Psoas muscle (tissue), 7 donors: ENCODE measurements at regions not wholly inside any gene's neighbourhood (a gene's known extent, or its start where the extent isn't known, plus 50 kb on each side); places are given as distances from the start of the nearest gene placed in this dataset.

Experiments used
- ATAC-seq, 4 donors: fragments of 200-7000 bp; cut with Tn5 transposase; one replicate each; pipeline ENCODE4 v1.9.1; 2020; ENCODE audit warnings: moderate library complexity in 3 of 4, mild to moderate bottlenecking in 2 of 4
- DNase-seq, 2 donors: peaks; one replicate each; pipeline ENCODE4 v3.0.0-alpha.2; 2020
- H3K27ac ChIP-seq: fragments of 200-600 bp; one replicate; pipeline ENCODE4 v1.8.0; 2022
- H3K27me3 ChIP-seq, 3 donors: fragments of 200-600 bp in 1 of 3; one replicate each; pipeline versions ENCODE4 v1.6.1 to v1.8.0; 2013 to 2022; ENCODE audit warnings: low read length in 2 of 3, mild to moderate bottlenecking in 2 of 3, moderate library complexity in 1 of 3; ENCODE audit not compliant: insufficient read depth in 3 of 3
- H3K36me3 ChIP-seq, 2 donors: fragments of 200-600 bp in 1 of 2; one replicate each; pipeline versions ENCODE4 v1.6.1 to v1.8.0; 2013 to 2022; ENCODE audit warnings: low read depth in 1 of 2, mild to moderate bottlenecking in 1 of 2, moderate library complexity in 1 of 2; ENCODE audit not compliant: insufficient read depth in 1 of 2
- H3K4me1 ChIP-seq: fragments of 200-600 bp; one replicate; pipeline ENCODE4 v1.8.0; 2022
- H3K4me3 ChIP-seq: fragments of 200-600 bp; one replicate; pipeline ENCODE4 v1.8.0; 2022; ENCODE audit warnings: mild to moderate bottlenecking
- H3K9me3 ChIP-seq: fragments of 200-600 bp; one replicate; pipeline ENCODE4 v1.8.0; 2022
- WGBS, 3 donors: extraction: QIAGEN DNeasy Blood & Tissue Kit; methylation state at CpG; one replicate each; pipeline versions ENCODE4 v1.1.6 to v1.1.7; 2013; 5-methylcytosine and 5-hydroxymethylcytosine counted together
- intact Hi-C, 2 donors: fragments of 100-400 bp; cut with DNase I; formaldehyde crosslinking; loops; one replicate each; pipeline versions ENCODE4 v1.11.0 to v1.14.2; 2022
- TF ChIP-seq, protein P1 (sequence below): fragments of 200-600 bp; IDR thresholded peaks from one replicate; pipeline ENCODE4 v1.8.0; 2022; ENCODE audit warnings: antibody characterized with exemption
- donor health status: healthy with polysubstance abuse.
- donor health status: DM: no; HTN: no; CAD: no; lungs with moderate emphysema.
- donor health status: Bipolar disorder and iron deficiency.
- donor health status: healthy.
- donor health status: DM: yes; HTN: yes; CAD: no.
- donor health status: DM: no; HTN: no; CAD: no.
- donor health status: DM: yes; HTN: yes; CAD: no.

DNA sequence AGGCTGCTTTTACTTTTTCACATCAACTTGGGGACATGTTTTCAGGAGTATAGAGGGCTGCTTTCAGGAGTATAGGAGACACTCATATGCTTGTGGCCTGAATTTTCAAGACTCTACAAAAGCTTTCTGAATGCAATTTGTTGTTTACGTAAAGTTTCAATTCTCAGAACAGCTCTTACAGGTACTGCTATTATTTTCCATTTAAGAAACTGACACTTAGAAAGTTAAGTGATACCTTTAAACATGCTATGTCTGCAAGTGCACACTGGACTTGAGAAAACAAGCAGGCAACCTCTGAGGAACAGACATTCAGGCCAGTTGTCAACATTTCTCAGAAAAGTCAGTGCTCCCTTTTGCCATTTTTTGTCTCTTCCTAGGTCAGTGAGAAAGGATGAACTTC lies 70.0 kb upstream of the PHYHIPL start:
- no peak overlapping the region for H3K4me3 ChIP-seq
- 65 to 95% (median 89%) methylated on average over 1 of the region's 1 CpG for WGBS, 3 donors
- no peaks in the 10 kb centered on the region for H3K4me1 ChIP-seq
- TF ChIP-seq, protein P1, sequence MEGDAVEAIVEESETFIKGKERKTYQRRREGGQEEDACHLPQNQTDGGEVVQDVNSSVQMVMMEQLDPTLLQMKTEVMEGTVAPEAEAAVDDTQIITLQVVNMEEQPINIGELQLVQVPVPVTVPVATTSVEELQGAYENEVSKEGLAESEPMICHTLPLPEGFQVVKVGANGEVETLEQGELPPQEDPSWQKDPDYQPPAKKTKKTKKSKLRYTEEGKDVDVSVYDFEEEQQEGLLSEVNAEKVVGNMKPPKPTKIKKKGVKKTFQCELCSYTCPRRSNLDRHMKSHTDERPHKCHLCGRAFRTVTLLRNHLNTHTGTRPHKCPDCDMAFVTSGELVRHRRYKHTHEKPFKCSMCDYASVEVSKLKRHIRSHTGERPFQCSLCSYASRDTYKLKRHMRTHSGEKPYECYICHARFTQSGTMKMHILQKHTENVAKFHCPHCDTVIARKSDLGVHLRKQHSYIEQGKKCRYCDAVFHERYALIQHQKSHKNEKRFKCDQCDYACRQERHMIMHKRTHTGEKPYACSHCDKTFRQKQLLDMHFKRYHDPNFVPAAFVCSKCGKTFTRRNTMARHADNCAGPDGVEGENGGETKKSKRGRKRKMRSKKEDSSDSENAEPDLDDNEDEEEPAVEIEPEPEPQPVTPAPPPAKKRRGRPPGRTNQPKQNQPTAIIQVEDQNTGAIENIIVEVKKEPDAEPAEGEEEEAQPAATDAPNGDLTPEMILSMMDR, result no peak
- DNase-seq (no peak), ATAC-seq (no peak)
- intact Hi-C loops, result no loop called here
- H3K36me3 ChIP-seq, result no peaks in the 10 kb centered on the region
- H3K27me3 ChIP-seq, result no peaks in the 10 kb centered on the region
- H3K27ac ChIP-seq, result no peak overlapping the region
- no peaks in the 10 kb centered on the region for H3K9me3 ChIP-seq

DNA sequence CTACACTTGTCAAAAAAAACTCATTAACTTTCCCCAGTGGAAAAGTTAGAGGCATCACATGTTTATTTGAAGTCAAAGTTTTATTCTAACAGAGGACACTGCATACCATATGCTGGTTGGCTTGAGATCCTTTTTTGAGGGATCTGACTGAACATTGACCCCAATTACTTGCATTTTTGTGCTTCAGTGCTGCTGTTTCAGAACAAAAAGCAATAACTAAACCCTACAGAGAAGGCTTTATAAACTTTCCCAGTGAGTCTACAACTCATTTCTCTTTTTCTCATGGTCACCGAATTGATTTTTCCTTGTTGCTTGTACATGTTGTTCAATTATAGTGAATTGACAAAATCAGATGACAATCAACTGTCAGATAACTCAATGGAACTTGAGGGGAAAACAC lies 69.3 kb upstream of the PHYHIPL start:
- intact Hi-C loops, result no loop called here
- TF ChIP-seq, protein P1, result no peak
- Histone ChIP-seq H3K27me3 (no peaks in the 10 kb centered on the region), H3K4me1 (no peaks in the 10 kb centered on the region), H3K27ac (no peak overlapping the region), H3K36me3 (no peaks in the 10 kb centered on the region), H3K9me3 (no peaks in the 10 kb centered on the region), H3K4me3 (no peak overlapping the region)
- DNase-seq (no peak), ATAC-seq (no peak)
- WGBS, 3 donors, result 85 to 97% (median 88%) methylated on average over 1 of the region's 1 CpG

DNA sequence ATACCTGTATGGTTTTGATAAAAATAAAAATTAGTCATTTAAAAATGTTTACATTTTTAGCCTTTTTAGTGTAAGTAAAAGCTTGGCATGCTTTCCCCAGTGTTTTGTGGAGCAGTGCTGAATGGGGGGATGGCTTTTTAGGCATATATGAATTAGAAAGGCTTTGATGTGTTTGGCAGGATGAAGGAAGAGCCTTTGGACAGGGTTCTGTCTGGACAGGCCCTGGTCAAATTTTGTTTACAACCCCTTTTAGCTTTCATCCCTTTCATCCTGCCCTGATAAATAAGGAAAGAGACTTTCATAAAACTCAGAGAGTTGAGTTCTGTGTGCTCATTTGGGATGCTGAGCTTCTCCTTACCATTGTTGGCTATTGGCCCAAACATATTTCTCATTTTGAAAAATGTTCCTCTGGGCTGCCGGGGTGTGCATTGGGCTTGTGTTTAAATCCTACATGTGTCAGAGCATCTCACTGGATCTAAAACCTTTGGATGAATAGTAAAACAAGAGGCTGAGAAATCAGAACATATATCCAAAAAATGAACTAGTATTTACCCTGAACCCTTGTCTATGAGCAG lies 68.1 kb upstream of the PHYHIPL start:
- no peaks in the 10 kb centered on the region for H3K4me1 ChIP-seq
- TF ChIP-seq, protein P1, result no peak
- H3K36me3 ChIP-seq, result no peaks in the 10 kb centered on the region
- no peak overlapping the region for H3K27ac ChIP-seq
- intact Hi-C loops, result no loop called here
- no peak for DNase-seq
- no peak overlapping the region for H3K4me3 ChIP-seq
- 57 to 66% (median 66%) methylated on average over 1 of the region's 1 CpG for WGBS, 3 donors
- H3K27me3 ChIP-seq, result no peaks in the 10 kb centered on the region
- no peaks in the 10 kb centered on the region for H3K9me3 ChIP-seq
- no peak for ATAC-seq

DNA sequence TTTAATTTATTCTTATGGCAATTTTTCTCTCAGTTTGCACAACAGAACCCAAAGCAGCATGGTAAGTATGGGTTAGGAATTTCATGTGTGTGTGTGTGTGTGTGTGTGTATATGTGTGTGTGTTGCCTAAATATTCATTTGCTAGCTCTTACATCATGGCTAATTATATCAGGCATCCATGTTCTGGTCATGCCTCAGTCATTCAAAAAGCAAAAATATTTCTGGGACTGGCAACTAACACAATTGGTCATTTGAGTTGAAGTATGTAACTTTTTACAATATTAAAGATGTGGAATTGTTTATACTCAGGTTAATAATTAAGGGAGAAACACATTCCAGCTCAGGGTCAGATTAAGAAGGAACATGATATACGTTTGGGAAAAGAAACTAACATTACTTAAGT lies 67.6 kb upstream of the PHYHIPL start:
- WGBS, 3 donors, result 39 to 44% (median 40%) methylated on average over 1 of the region's 1 CpG
- intact Hi-C loops, result no loop called here
- Histone ChIP-seq H3K9me3 (no peaks in the 10 kb centered on the region), H3K36me3 (no peaks in the 10 kb centered on the region), H3K27ac (no peak overlapping the region), H3K4me3 (no peak overlapping the region), H3K27me3 (no peaks in the 10 kb centered on the region), H3K4me1 (no peaks in the 10 kb centered on the region)
- ATAC-seq (no peak), DNase-seq (no peak)
- TF ChIP-seq, protein P1, result no peak

DNA sequence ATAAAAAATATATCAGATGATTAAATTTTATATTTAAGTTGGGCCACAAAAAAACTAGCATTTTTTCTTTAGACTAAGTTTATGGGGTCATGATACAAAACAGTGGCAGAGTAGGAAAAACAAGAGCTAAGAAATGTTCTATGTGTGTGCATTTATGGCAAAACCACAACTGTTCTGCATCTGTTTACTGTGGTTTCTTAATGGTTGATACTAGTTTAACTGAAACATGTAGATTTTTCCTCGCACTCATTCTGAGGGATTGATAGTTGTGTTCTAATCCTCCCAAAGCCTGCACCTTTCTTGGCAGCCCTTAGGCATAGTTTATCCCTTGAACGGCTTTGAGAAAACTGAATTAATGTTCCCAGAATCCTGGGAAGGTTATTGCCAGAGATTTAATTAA lies 66.6 kb upstream of the PHYHIPL start:
- Histone ChIP-seq H3K4me1 (no peaks in the 10 kb centered on the region), H3K9me3 (no peaks in the 10 kb centered on the region), H3K4me3 (no peak overlapping the region), H3K27ac (no peak overlapping the region), H3K27me3 (no peaks in the 10 kb centered on the region), H3K36me3 (no peaks in the 10 kb centered on the region)
- 55 to 56% (median 55%) methylated on average over 2 of the region's 2 CpGs for WGBS, 3 donors
- DNase-seq (no peak), ATAC-seq (no peak)
- TF ChIP-seq, protein P1, result no peak
- intact Hi-C loops, result no loop called here
